ENCODE measurements at regions not wholly inside any gene's neighbourhood (a gene's known extent, or its start where the extent isn't known, plus 50 kb on each side); places are given as distances from the start of the nearest gene placed in this dataset.

DNA sequence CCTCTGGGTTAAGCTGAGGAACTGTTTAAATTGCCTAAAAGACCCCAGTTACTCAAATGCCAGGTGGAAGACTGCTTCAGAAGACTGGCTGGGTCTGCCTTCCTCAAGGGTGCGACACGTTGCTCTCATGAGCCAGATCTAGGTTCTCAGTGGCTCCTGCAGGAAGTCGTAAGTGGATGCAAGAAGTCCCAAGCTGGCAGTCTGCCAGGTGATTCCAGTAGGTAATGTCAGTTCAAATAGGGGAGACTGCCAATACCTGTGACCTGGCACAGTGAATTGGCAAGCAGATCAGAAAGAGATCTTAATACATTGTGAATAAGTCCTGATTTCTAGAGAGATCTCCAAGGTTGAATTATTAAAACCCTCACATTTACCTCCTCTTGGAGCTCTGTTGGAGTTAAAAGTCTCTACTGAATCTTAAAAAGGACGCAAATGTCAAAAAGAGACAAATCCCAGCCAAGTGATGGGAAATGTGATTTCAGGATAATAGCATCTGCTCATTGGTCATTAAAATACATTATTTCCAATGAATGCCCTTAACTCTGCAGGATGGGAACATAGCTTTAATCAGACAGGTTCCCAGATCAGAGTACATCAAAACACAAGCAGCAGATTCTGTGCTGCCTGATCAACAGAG is 98.8 kb upstream of the FRMD6 start:
- TF ChIP-seq, protein P1, sequence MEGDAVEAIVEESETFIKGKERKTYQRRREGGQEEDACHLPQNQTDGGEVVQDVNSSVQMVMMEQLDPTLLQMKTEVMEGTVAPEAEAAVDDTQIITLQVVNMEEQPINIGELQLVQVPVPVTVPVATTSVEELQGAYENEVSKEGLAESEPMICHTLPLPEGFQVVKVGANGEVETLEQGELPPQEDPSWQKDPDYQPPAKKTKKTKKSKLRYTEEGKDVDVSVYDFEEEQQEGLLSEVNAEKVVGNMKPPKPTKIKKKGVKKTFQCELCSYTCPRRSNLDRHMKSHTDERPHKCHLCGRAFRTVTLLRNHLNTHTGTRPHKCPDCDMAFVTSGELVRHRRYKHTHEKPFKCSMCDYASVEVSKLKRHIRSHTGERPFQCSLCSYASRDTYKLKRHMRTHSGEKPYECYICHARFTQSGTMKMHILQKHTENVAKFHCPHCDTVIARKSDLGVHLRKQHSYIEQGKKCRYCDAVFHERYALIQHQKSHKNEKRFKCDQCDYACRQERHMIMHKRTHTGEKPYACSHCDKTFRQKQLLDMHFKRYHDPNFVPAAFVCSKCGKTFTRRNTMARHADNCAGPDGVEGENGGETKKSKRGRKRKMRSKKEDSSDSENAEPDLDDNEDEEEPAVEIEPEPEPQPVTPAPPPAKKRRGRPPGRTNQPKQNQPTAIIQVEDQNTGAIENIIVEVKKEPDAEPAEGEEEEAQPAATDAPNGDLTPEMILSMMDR (conservative IDR thresholded peaks at IDR 0.05; ENCODE audit: low read length): no peak
- TF ChIP-seq EZH2phosphoT487 (IDR thresholded peaks at IDR 0.05; ENCODE audit: borderline replicate concordance): no peak
